ENCODE measurements at regions not wholly inside any gene's neighbourhood (a gene's known extent, or its start where the extent isn't known, plus 50 kb on each side); places are given as distances from the start of the nearest gene placed in this dataset.

- TF ChIP-seq, protein P1, sequence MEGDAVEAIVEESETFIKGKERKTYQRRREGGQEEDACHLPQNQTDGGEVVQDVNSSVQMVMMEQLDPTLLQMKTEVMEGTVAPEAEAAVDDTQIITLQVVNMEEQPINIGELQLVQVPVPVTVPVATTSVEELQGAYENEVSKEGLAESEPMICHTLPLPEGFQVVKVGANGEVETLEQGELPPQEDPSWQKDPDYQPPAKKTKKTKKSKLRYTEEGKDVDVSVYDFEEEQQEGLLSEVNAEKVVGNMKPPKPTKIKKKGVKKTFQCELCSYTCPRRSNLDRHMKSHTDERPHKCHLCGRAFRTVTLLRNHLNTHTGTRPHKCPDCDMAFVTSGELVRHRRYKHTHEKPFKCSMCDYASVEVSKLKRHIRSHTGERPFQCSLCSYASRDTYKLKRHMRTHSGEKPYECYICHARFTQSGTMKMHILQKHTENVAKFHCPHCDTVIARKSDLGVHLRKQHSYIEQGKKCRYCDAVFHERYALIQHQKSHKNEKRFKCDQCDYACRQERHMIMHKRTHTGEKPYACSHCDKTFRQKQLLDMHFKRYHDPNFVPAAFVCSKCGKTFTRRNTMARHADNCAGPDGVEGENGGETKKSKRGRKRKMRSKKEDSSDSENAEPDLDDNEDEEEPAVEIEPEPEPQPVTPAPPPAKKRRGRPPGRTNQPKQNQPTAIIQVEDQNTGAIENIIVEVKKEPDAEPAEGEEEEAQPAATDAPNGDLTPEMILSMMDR (IDR thresholded peaks at IDR 0.05; ENCODE audit: poor library complexity, severe bottlenecking): no peak
- TF ChIP-seq REST (IDR thresholded peaks at IDR 0.05; ENCODE audit: borderline replicate concordance) (no peak), EP300 (conservative IDR thresholded peaks at IDR 0.05; ENCODE audit: poor library complexity, severe bottlenecking) (no peak), MXI1 (conservative IDR thresholded peaks at IDR 0.05; ENCODE audit: poor library complexity, severe bottlenecking) (no peak), POLR2AphosphoS5 (IDR thresholded peaks at IDR 0.05) (no peak), EZH2 (IDR thresholded peaks at IDR 0.05; ENCODE audit: borderline replicate concordance, insufficient read depth, low read length, poor library complexity, severe bottlenecking) (no peak), TAF1 (IDR thresholded peaks at IDR 0.05; ENCODE audit: low read depth) (no peak)
Observed at GRCh38 chr5:9928326-9928725, 298.2 kb upstream of the TAS2R1 start.

All from neural cell (in vitro differentiated cells).